HEK293 (cell line): ENCODE measurements at regions not wholly inside any gene's neighbourhood (a gene's known extent, or its start where the extent isn't known, plus 50 kb on each side); places are given as distances from the start of the nearest gene placed in this dataset.

Experiments used
- CTCF ChIA-PET: fragments of 350-600 bp; formaldehyde crosslinking; extraction: SDS; loops from one replicate; lab custom pipeline; 2021; ENCODE audit warnings: antibody characterized with exemption; lab: Yijun Ruan, JAX
- POLR2A ChIA-PET: fragments of 300-600 bp; formaldehyde crosslinking; extraction: SDS; loops from one replicate; lab custom pipeline; 2020; ENCODE audit warnings: antibody characterized with exemption, inconsistent platforms; lab: Yijun Ruan, JAX
- H3K27ac ChIP-seq: fragments of 200-500 bp; sonication (Bioruptor generic); 2 replicates; pipeline ENCODE4 v1.5.1; 2014; ENCODE audit warnings: low read depth, low read length, control low read depth, inconsistent platforms; ENCODE audit errors: extremely low read depth
- H3K36me3 ChIP-seq, 2 experiments: fragments of 200-500 bp in 1 of 2; sonication (Bioruptor generic) in 1 of 2; 1 replicate in 1 of 2; 2 replicates in 1 of 2; pipeline ENCODE4 v1.5.1; 2014 to 2017; ENCODE audit warnings: inconsistent platforms in 2 of 2, low read length in 2 of 2; ENCODE audit not compliant: control insufficient read depth in 2 of 2, insufficient read depth in 1 of 2
- H3K4me1 ChIP-seq: fragments of 200-500 bp; sonication (Bioruptor generic); 2 replicates; pipeline ENCODE4 v1.5.1; 2014; ENCODE audit warnings: mild to moderate bottlenecking, low read length, inconsistent platforms; ENCODE audit not compliant: control insufficient read depth, insufficient read depth
- H3K4me3 ChIP-seq: 2 replicates; pipeline ENCODE4 v1.5.1; 2011; ENCODE audit warnings: low read depth, mild to moderate bottlenecking, control low read depth, low read length, moderate library complexity
- H3K9me3 ChIP-seq: fragments of 200-500 bp; sonication (Bioruptor generic); 2 replicates; pipeline ENCODE4 v1.5.1; 2014; ENCODE audit warnings: low read depth, low read length, inconsistent platforms; ENCODE audit not compliant: control insufficient read depth, insufficient read depth
- GLI2 ChIP-seq: fragments of 450-650 bp; formaldehyde crosslinking; IDR thresholded peaks from 2 replicates; pipeline ENCODE4; 2017; ENCODE audit warnings: missing biosample characterization, missing genetic modification characterization, low read depth, borderline replicate concordance
- GLIS1 ChIP-seq: fragments of 450-650 bp; formaldehyde crosslinking; IDR thresholded peaks from 2 replicates; pipeline ENCODE4 v1.5.1; 2016; ENCODE audit warnings: missing biosample characterization, missing genetic modification characterization
- MEIS1 ChIP-seq: sonication (generic); formaldehyde crosslinking; IDR thresholded peaks from 2 replicates; pipeline ENCODE4 v1.8.1; 2022; ENCODE audit warnings: missing genetic modification reagents, mild to moderate bottlenecking, borderline replicate concordance
- MYNN ChIP-seq: fragments of 450-650 bp; formaldehyde crosslinking; IDR thresholded peaks from 2 replicates; pipeline ENCODE4 v1.5.1; 2016; ENCODE audit warnings: missing biosample characterization, missing genetic modification characterization, borderline replicate concordance
- PRDM1 ChIP-seq: fragments of 450-650 bp; formaldehyde crosslinking; IDR thresholded peaks from 2 replicates; pipeline ENCODE4; 2016; ENCODE audit warnings: missing biosample characterization, missing genetic modification characterization
- YY1 ChIP-seq: fragments of 450-650 bp; formaldehyde crosslinking; IDR thresholded peaks from 2 replicates; pipeline ENCODE4 v1.5.1; 2018; ENCODE audit warnings: missing biosample characterization, missing genetic modification characterization
- ZBTB20 ChIP-seq: fragments of 450-650 bp; formaldehyde crosslinking; IDR thresholded peaks from 2 replicates; pipeline ENCODE4 v1.5.1; 2016; ENCODE audit warnings: missing biosample characterization, missing genetic modification characterization
- ZBTB7A ChIP-seq: fragments of 450-650 bp; formaldehyde crosslinking; IDR thresholded peaks from 2 replicates; pipeline ENCODE4 v1.5.1; 2016; ENCODE audit warnings: low read depth, missing biosample characterization, missing genetic modification characterization
- ZIC2 ChIP-seq: fragments of 450-650 bp; formaldehyde crosslinking; IDR thresholded peaks from 2 replicates; pipeline ENCODE4 v1.5.1; 2016; ENCODE audit warnings: missing biosample characterization, missing genetic modification characterization
- ZNF133 ChIP-seq: fragments of 450-650 bp; formaldehyde crosslinking; IDR thresholded peaks from 2 replicates; pipeline ENCODE4 v1.5.1; 2016; ENCODE audit warnings: missing biosample characterization, missing genetic modification characterization
- ZNF140 ChIP-seq: fragments of 450-650 bp; formaldehyde crosslinking; IDR thresholded peaks from 2 replicates; pipeline ENCODE4 v1.5.1; 2016; ENCODE audit warnings: missing biosample characterization, missing genetic modification characterization
- ZNF174 ChIP-seq: fragments of 450-650 bp; formaldehyde crosslinking; IDR thresholded peaks from 2 replicates; pipeline ENCODE4 v1.5.0; 2017; ENCODE audit warnings: missing biosample characterization, mild to moderate bottlenecking, missing genetic modification characterization
- ZNF223 ChIP-seq: fragments of 450-650 bp; formaldehyde crosslinking; IDR thresholded peaks from 2 replicates; pipeline ENCODE4 v1.5.1; 2016; ENCODE audit warnings: missing biosample characterization, missing genetic modification characterization
- ZNF274 ChIP-seq, 2 experiments: fragments of 200-500 bp in 1 of 2; fragments of 450-650 bp in 1 of 2; sonication (Bioruptor generic) in 1 of 2; formaldehyde crosslinking in 1 of 2; IDR thresholded peaks; 2 replicates each; pipeline versions ENCODE4 v1.5.1 to v1.6.1; 2014 to 2016; ENCODE audit warnings: borderline replicate concordance in 1 of 2, inconsistent platforms in 1 of 2, low read length in 1 of 2, missing biosample characterization in 1 of 2, missing genetic modification characterization in 1 of 2
- ZNF302 ChIP-seq: fragments of 450-650 bp; formaldehyde crosslinking; IDR thresholded peaks from 2 replicates; pipeline ENCODE4 v1.5.1; 2016; ENCODE audit warnings: missing biosample characterization, missing genetic modification characterization, low read depth
- ZNF37A ChIP-seq: fragments of 450-650 bp; IDR thresholded peaks from 2 replicates; pipeline ENCODE4 v1.5.1; 2018; ENCODE audit warnings: missing biosample characterization, missing genetic modification characterization
- ZNF416 ChIP-seq: fragments of 450-650 bp; formaldehyde crosslinking; IDR thresholded peaks from 2 replicates; pipeline ENCODE4 v1.5.1; 2016; ENCODE audit warnings: missing biosample characterization, missing genetic modification characterization
- ZNF473 ChIP-seq: fragments of 450-650 bp; formaldehyde crosslinking; IDR thresholded peaks from 2 replicates; pipeline ENCODE4 v1.5.1; 2017; ENCODE audit warnings: missing biosample characterization, missing genetic modification characterization
- ZNF548 ChIP-seq: fragments of 450-650 bp; formaldehyde crosslinking; IDR thresholded peaks from 2 replicates; pipeline ENCODE4 v1.5.1; 2016; ENCODE audit warnings: missing biosample characterization, missing genetic modification characterization
- ZNF621 ChIP-seq: fragments of 450-650 bp; formaldehyde crosslinking; IDR thresholded peaks from 2 replicates; pipeline ENCODE4 v1.5.1; 2017; ENCODE audit warnings: missing biosample characterization, missing genetic modification characterization
- ZNF629 ChIP-seq: fragments of 450-650 bp; formaldehyde crosslinking; IDR thresholded peaks from 2 replicates; pipeline ENCODE4 v1.5.1; 2017; ENCODE audit warnings: missing biosample characterization, missing genetic modification characterization
- ZNF664 ChIP-seq: fragments of 450-650 bp; formaldehyde crosslinking; IDR thresholded peaks from 2 replicates; pipeline ENCODE4 v1.5.1; 2016; ENCODE audit warnings: missing biosample characterization, missing genetic modification characterization
- ZNF707 ChIP-seq: fragments of 450-650 bp; formaldehyde crosslinking; IDR thresholded peaks from 2 replicates; pipeline ENCODE4 v1.5.1; 2016; ENCODE audit warnings: missing biosample characterization, missing genetic modification characterization
- ZNF776 ChIP-seq: fragments of 450-650 bp; formaldehyde crosslinking; IDR thresholded peaks from 2 replicates; pipeline ENCODE4 v1.5.0; 2017; ENCODE audit warnings: missing biosample characterization, missing genetic modification characterization, borderline replicate concordance
- ZNF785 ChIP-seq: fragments of 450-650 bp; formaldehyde crosslinking; IDR thresholded peaks from 2 replicates; pipeline ENCODE4 v1.5.1; 2016; ENCODE audit warnings: missing biosample characterization, missing genetic modification characterization
- ZSCAN30 ChIP-seq: fragments of 450-650 bp; IDR thresholded peaks from 2 replicates; pipeline ENCODE4 v1.5.1; 2018; ENCODE audit warnings: missing biosample characterization, mild to moderate bottlenecking, missing genetic modification characterization, moderate library complexity
- TF ChIP-seq, protein P1 (sequence below): fragments of 450-650 bp; formaldehyde crosslinking; IDR thresholded peaks from 2 replicates; pipeline ENCODE4 v1.5.1; 2016; ENCODE audit warnings: missing biosample characterization, missing genetic modification characterization
- TF ChIP-seq, protein P2 (sequence below): fragments of 450-650 bp; formaldehyde crosslinking; IDR thresholded peaks from 2 replicates; pipeline ENCODE4 v1.5.1; 2016; ENCODE audit warnings: missing biosample characterization, missing genetic modification characterization
- TF ChIP-seq, protein P3 (sequence below): fragments of 450-650 bp; formaldehyde crosslinking; IDR thresholded peaks from 2 replicates; pipeline ENCODE4 v1.5.1; 2016; ENCODE audit warnings: missing biosample characterization, missing genetic modification characterization
- TF ChIP-seq, protein P4 (sequence below): fragments of 450-650 bp; formaldehyde crosslinking; IDR thresholded peaks from 2 replicates; pipeline ENCODE4 v1.5.1; 2016; ENCODE audit warnings: missing biosample characterization, missing genetic modification characterization

DNA sequence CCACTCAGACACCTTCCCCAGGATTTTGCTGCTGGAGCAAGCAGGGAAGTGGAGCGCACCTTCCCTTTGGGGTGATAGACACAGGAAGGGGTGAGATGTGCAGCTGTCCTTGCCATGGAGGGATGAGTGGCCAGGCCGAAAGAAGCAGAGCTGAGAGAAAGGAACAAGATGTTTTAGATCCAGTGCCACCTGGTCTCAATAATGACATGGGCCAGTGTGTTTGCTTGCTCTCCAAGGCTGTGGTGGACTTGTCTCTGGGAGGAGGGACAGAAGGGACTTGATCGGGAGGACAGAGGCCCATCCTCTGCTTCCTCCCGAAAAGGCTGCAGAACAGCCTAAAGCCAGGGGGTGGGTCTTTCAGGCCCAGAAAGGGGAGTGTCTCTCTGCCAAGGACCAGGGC lies 61.7 kb upstream of the CCDC167 start (continued):
- no peak for TF ChIP-seq GLI2

DNA sequence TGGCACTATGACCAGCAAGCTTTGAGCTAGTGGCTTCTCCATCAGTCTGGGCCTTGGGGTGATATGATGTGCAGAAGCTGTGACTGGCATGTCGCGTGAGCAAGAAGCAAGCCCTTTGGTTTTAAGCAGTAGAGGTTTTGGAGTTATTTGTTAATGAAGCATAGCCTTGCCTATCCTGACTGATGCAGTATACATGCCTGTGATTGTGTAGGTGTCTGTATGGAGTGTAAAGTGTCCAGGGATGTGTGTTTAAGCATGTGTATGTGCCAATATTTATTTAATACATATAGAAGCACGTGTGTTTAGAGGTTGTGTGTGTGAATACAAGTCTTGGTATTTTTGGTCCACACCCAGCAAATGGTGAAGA lies 61.0 kb upstream of the CCDC167 start:
- H3K36me3 ChIP-seq, result no peaks in the 10 kb centered on the region
- TF ChIP-seq PRDM1 (tag by site-specific recombination) (no peak), ZNF548 (tag by site-specific recombination) (no peak), ZNF133 (tag by site-specific recombination) (no peak), ZNF274 (IDR thresholded peaks at IDR 0.05; ENCODE audit: low read length) (no peak), ZNF274 (tag by site-specific recombination; IDR thresholded peaks at IDR 0.05; ENCODE audit: borderline replicate concordance) (no peak), ZNF174 (tag by site-specific recombination) (no peak), ZNF629 (tag by site-specific recombination) (no peak), ZNF223 (tag by site-specific recombination) (no peak), ZBTB7A (no peak), GLIS1 (no peak), ZNF664 (tag by site-specific recombination) (no peak), ZNF621 (tag by site-specific recombination) (no peak), ZNF707 (tag by site-specific recombination) (no peak), ZIC2 (no peak), ZBTB20 (tag by site-specific recombination) (no peak), ZNF473 (tag by site-specific recombination) (no peak), ZNF416 (tag by site-specific recombination) (no peak), ZNF785 (no peak)
- TF ChIP-seq, protein P1, sequence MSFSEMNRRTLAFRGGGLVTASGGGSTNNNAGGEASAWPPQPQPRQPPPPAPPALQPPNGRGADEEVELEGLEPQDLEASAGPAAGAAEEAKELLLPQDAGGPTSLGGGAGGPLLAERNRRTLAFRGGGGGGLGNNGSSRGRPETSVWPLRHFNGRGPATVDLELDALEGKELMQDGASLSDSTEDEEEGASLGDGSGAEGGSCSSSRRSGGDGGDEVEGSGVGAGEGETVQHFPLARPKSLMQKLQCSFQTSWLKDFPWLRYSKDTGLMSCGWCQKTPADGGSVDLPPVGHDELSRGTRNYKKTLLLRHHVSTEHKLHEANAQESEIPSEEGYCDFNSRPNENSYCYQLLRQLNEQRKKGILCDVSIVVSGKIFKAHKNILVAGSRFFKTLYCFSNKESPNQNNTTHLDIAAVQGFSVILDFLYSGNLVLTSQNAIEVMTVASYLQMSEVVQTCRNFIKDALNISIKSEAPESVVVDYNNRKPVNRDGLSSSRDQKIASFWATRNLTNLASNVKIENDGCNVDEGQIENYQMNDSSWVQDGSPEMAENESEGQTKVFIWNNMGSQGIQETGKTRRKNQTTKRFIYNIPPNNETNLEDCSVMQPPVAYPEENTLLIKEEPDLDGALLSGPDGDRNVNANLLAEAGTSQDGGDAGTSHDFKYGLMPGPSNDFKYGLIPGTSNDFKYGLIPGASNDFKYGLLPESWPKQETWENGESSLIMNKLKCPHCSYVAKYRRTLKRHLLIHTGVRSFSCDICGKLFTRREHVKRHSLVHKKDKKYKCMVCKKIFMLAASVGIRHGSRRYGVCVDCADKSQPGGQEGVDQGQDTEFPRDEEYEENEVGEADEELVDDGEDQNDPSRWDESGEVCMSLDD, result no peak
- TF ChIP-seq, protein P2, sequence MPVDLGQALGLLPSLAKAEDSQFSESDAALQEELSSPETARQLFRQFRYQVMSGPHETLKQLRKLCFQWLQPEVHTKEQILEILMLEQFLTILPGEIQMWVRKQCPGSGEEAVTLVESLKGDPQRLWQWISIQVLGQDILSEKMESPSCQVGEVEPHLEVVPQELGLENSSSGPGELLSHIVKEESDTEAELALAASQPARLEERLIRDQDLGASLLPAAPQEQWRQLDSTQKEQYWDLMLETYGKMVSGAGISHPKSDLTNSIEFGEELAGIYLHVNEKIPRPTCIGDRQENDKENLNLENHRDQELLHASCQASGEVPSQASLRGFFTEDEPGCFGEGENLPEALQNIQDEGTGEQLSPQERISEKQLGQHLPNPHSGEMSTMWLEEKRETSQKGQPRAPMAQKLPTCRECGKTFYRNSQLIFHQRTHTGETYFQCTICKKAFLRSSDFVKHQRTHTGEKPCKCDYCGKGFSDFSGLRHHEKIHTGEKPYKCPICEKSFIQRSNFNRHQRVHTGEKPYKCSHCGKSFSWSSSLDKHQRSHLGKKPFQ (tag by site-specific recombination), result no peak
- TF ChIP-seq, all 188 proteins: peak for 0
- no peak overlapping the region for H3K4me3 ChIP-seq
- no peaks in the 10 kb centered on the region for H3K9me3 ChIP-seq
- CTCF ChIA-PET, result interaction anchor here (0.7 to 2.4 kb wide), 2 partner anchors 22 to 25 kb away, joined by 5 to 11 read pairs; no protein-coding TSS in a partner anchor
- no peak overlapping the region for H3K27ac ChIP-seq
- POLR2A ChIA-PET, result no interaction called here
- H3K4me1 ChIP-seq, result no peaks in the 10 kb centered on the region

DNA sequence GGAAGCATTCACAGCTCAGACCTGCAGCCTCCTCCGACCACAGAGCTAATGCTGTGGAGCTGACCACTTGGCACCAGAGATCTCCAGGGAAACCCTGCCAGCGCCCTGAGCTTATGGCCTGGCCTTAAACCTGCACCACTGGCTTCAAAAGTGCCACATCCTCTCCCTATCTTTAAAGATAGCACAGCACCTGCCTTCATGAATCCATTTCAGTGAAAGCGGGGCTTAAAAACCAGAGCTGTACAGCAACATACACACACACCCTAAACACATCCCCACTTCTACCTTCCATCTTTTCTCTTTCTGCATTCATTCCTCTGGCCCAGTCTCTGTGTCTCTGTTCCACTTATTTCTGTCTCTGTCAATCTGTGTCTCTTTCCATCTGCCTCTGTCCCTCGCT lies 59.8 kb upstream of the CCDC167 start:
- Histone ChIP-seq H3K27ac (no peak overlapping the region), H3K9me3 (no peaks in the 10 kb centered on the region), H3K36me3 (no peaks in the 10 kb centered on the region), H3K4me1 (no peaks in the 10 kb centered on the region), H3K4me3 (no peak overlapping the region)
- CTCF ChIA-PET, result interaction anchor here (0.7 to 2.4 kb wide), 4 partner anchors 12 to 75 kb away, joined by 3 to 11 read pairs (median 4); no protein-coding TSS in a partner anchor
- POLR2A ChIA-PET, result interaction anchor here (0.9 kb wide), 1 partner anchor 12 kb away, joined by 3 read pairs; no protein-coding TSS in a partner anchor
- TF ChIP-seq ZNF37A (no peak), MEIS1 (CRISPR knock-in tag) (no peak), ZSCAN30 (tag by site-specific recombination) (no peak), ZNF302 (tag by site-specific recombination) (no peak), MYNN (no peak), YY1 (tag by site-specific recombination) (no peak), ZNF776 (tag by site-specific recombination) (no peak), ZNF140 (tag by site-specific recombination) (no peak)
- TF ChIP-seq, protein P3, sequence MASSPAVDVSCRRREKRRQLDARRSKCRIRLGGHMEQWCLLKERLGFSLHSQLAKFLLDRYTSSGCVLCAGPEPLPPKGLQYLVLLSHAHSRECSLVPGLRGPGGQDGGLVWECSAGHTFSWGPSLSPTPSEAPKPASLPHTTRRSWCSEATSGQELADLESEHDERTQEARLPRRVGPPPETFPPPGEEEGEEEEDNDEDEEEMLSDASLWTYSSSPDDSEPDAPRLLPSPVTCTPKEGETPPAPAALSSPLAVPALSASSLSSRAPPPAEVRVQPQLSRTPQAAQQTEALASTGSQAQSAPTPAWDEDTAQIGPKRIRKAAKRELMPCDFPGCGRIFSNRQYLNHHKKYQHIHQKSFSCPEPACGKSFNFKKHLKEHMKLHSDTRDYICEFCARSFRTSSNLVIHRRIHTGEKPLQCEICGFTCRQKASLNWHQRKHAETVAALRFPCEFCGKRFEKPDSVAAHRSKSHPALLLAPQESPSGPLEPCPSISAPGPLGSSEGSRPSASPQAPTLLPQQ (tag by site-specific recombination), result no peak
- TF ChIP-seq, protein P4, sequence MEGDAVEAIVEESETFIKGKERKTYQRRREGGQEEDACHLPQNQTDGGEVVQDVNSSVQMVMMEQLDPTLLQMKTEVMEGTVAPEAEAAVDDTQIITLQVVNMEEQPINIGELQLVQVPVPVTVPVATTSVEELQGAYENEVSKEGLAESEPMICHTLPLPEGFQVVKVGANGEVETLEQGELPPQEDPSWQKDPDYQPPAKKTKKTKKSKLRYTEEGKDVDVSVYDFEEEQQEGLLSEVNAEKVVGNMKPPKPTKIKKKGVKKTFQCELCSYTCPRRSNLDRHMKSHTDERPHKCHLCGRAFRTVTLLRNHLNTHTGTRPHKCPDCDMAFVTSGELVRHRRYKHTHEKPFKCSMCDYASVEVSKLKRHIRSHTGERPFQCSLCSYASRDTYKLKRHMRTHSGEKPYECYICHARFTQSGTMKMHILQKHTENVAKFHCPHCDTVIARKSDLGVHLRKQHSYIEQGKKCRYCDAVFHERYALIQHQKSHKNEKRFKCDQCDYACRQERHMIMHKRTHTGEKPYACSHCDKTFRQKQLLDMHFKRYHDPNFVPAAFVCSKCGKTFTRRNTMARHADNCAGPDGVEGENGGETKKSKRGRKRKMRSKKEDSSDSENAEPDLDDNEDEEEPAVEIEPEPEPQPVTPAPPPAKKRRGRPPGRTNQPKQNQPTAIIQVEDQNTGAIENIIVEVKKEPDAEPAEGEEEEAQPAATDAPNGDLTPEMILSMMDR (tag by site-specific recombination), result no peak
